Fibroblast of villous mesenchyme (primary cell): ENCODE measurements at regions not wholly inside any gene's neighbourhood (a gene's known extent, or its start where the extent isn't known, plus 50 kb on each side); places are given as distances from the start of the nearest gene placed in this dataset. TPM values are rescaled to one million over a fixed set of nuclear protein-coding genes. Genes with fewer than 3 reads are reported as not detected.
"Not testable (repeated sequence)": the region's sequence is repeated elsewhere in the genome, so short reads cannot be mapped to it uniquely, and the experiment has no call there.

Experiments
- DNase-seq: peaks from one replicate; pipeline ENCODE4 v3.0.0-alpha.2; 2010; ENCODE audit warnings: low read depth
- H3K4me3 ChIP-seq: 2 replicates; pipeline ENCODE4 v1.5.1; 2011; ENCODE audit warnings: low read depth, mild to moderate bottlenecking, low read length
- small RNA-seq: library from RNA; depleted of rRNA; stranded (forward); fragments of <200 nt; gene quantifications from one replicate; pipeline ENCODE3, GENCODE V24; 2012

DNA sequence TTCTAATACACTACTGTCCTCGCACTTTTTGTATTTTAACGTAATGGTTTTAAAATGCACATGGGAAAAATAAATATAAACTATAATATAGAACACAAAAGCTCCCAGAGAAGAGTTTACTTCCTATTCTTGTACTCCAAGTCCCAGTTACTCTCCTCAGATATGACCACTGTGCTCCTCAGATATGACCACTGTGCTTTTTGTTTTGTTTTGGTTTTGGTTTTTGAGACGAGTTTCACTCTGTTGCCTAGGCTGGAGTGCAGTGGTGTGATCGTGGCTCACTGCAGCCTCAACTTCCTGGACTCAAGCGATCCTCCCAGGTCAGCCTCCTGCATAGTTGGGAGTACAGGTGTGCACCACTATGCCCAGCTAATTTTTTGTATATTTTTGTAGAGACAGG lies 76.8 kb upstream of the NBPF11 start:
- DNase-seq, H3K4me3 ChIP-seq: not testable (repeated sequence)

DNA sequence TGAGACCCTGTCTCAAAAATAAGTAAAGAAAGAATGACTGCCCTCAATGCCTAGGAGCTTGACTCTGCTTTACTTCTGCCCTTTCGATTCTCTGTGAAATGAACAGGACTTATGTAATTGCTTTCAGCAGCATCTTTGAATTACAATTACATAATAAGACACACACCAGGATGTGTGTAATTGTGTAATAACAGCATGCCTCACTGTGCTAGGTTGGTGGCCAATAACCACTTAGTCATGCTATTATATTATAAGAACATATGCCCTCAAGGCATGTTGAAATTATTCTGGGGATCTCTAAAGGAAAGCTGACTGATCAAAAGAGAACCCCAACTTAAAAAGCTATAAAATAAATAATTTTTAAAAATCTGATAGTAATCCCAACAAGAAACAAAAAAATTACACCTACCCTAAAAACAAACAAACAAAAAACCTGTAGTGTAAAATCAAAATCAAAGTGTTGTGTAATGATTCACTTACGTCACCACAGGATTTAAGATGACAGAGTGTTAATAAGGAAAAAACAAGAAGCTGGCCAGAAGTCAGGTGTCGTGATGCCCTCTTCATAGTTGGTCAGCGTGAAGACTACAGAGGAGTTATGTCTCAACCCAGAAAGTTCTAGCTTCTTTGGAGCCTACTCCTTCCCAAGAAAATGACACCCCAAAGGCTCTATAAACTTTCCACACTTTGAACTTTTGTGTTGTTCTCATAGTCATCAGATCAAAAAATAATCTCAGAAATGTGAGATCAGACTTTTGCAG lies 70.5 kb upstream of the NBPF11 start:
- not testable (repeated sequence) for H3K4me3 ChIP-seq, DNase-seq

- H3K4me3 ChIP-seq, DNase-seq: not testable (repeated sequence)
Observed at GRCh38 chr1:148221593-148221992, 69.5 kb upstream of the NBPF11 start.

GRCh38 chr1:148219229-148219628 lies 67.1 kb upstream of the NBPF11 start:
- DNase-seq, H3K4me3 ChIP-seq: not testable (repeated sequence)

DNA sequence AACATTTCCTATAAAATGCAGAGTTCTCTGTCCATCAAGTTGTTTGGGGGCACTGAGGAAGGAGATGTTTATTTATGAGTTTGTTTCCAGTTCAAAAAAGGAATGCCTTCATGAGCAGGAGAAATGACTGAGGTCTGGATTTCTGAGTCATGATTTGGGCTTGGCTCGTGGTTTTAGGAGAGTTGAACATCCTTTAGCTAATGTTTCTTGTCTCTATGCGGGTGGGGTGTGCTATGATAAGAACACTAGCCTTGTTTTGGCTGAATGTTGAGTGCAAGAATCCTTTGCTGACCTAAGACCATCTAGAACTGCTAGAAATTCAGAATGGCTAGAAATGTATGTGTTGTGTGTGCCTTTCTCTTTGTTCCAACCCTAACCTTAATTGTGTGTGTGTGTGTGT lies 59.1 kb upstream of the NBPF11 start:
- H3K4me3 ChIP-seq, DNase-seq: not testable (repeated sequence)

DNA sequence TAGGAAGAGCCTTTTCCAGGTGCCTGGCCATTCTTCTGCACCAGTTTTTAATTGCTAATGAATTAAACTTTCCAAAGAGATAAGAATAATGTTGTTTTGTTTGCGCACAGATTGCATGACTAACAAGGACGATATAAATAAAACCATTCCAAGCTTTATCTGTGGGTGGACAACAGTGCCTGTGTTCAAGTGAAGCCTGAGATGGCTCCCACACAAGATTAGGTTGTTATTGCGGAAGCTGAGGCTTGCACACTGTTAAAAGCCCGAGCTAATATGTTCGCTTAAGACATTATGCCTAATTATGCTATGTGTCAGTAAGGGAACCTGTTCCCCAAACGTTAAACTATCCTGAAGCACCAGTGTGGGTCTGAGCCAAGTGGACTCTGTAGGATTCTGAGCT lies 58.5 kb upstream of the NBPF11 start:
- not testable (repeated sequence) for H3K4me3 ChIP-seq, DNase-seq

GRCh38 chr1:148210166-148210565 lies 58.1 kb upstream of the NBPF11 start:
- H3K4me3 ChIP-seq = not testable (repeated sequence)

GRCh38 chr1:148202013-148202412 lies 49.9 kb upstream of the NBPF11 start:
- DNase-seq = not testable (repeated sequence)

More at GRCh38 chr1:148210166-148210565, 58.1 kb upstream of the NBPF11 start:
- not testable (repeated sequence) for DNase-seq

More at GRCh38 chr1:148202013-148202412, 49.9 kb upstream of the NBPF11 start:
- not testable (repeated sequence) for H3K4me3 ChIP-seq

Small RNA genes in the stretch of these regions (small RNA-seq; reads per million reads assigned to genes)
- gene AC239809.1 (not detected), gene MIR6077 (0.47 reads per million), gene RF00019 (not detected), gene RNU1-120P (14.1 reads per million, percentile 92 among the genes with 10 or more reads in this experiment), gene RNU1-122P (311 reads per million, percentile 98 among the genes with 10 or more reads in this experiment), gene RNU1-13P (13.2 reads per million, percentile 91 among the genes with 10 or more reads in this experiment), gene RNVU1-1 (24.0 reads per million, percentile 94 among the genes with 10 or more reads in this experiment), gene RNVU1-2 (not detected), gene RNVU1-3 (59.4 reads per million, percentile 96 among the genes with 10 or more reads in this experiment)
